Neural cell (in vitro differentiated cells): ENCODE measurements at regions not wholly inside any gene's neighbourhood (a gene's known extent, or its start where the extent isn't known, plus 50 kb on each side); places are given as distances from the start of the nearest gene placed in this dataset.

Experiments used
- H2AFZ ChIP-seq: fragments of 200-600, 300-800 bp; sonication (generic), shearing (Covaris generic); 2 replicates; pipeline ENCODE4 v1.6.0; 2014; ENCODE audit warnings: low read depth, mild to moderate bottlenecking, antibody characterized with exemption, low read length, moderate library complexity
- H3F3A ChIP-seq: fragments of 200-600 bp; shearing (Covaris generic); 2 replicates; pipeline ENCODE4 v1.6.1; 2016; ENCODE audit warnings: mild to moderate bottlenecking, moderate library complexity, mixed read lengths, antibody characterized with exemption, low read length; ENCODE audit not compliant: insufficient read depth, poor library complexity, severe bottlenecking
- H3K27ac ChIP-seq: fragments of 200-600, 300-800 bp; sonication (generic), shearing (Covaris generic); 2 replicates; pipeline ENCODE4 v1.5.1; 2014; ENCODE audit warnings: mild to moderate bottlenecking, low read length, moderate library complexity
- H3K27me3 ChIP-seq: fragments of 300-800, 200-600 bp; sonication (generic), shearing (Covaris generic); 2 replicates; pipeline ENCODE4 v1.6.0; 2014; ENCODE audit warnings: mild to moderate bottlenecking, low read depth, low read length, moderate library complexity; ENCODE audit not compliant: insufficient read depth
- H3K36me3 ChIP-seq: fragments of 300-800, 200-600 bp; sonication (generic), shearing (Covaris generic); 2 replicates; pipeline ENCODE4 v1.5.1; 2014; ENCODE audit warnings: mild to moderate bottlenecking, antibody characterized with exemption, low read length, moderate library complexity; ENCODE audit not compliant: insufficient read depth
- H3K4me2 ChIP-seq: fragments of 300-800, 200-600 bp; sonication (generic), shearing (Covaris generic); 2 replicates; pipeline ENCODE4 v1.6.0; 2014; ENCODE audit warnings: mild to moderate bottlenecking, low read length
- H3K4me3 ChIP-seq: fragments of 300-800, 200-600 bp; sonication (generic), shearing (Covaris generic); 2 replicates; pipeline ENCODE4 v1.5.1; 2014; ENCODE audit warnings: mild to moderate bottlenecking, low read length, moderate library complexity
- H3K79me2 ChIP-seq: fragments of 200-600 bp; shearing (Covaris generic); replicated peaks from 2 replicates; pipeline ENCODE4 v1.6.0; 2014; ENCODE audit warnings: mild to moderate bottlenecking, low read length, moderate library complexity; ENCODE audit not compliant: insufficient read depth
- H3K9ac ChIP-seq: fragments of 300-800, 200-600 bp; sonication (generic), shearing (Covaris generic); 2 replicates; pipeline ENCODE4 v1.6.1; 2016; ENCODE audit warnings: mild to moderate bottlenecking, low read length, mixed read lengths
- H3K9me2 ChIP-seq: fragments of 200-600 bp; shearing (Covaris generic); 2 replicates; pipeline ENCODE4 v1.6.1; 2016; ENCODE audit warnings: mild to moderate bottlenecking, low read length, mixed read lengths; ENCODE audit not compliant: insufficient read depth
- H3K9me3 ChIP-seq: fragments of 200-600, 300-800 bp; sonication (generic), shearing (Covaris generic); 2 replicates; pipeline ENCODE4 v1.6.1; 2016; ENCODE audit warnings: mild to moderate bottlenecking, mixed run types, low read length, moderate library complexity, mixed read lengths
- H4K20me1 ChIP-seq: fragments of 200-600 bp; shearing (Covaris generic); 2 replicates; pipeline ENCODE4 v1.6.1; 2016; ENCODE audit warnings: mild to moderate bottlenecking, mixed run types; ENCODE audit not compliant: insufficient read depth
- CTCF ChIP-seq: fragments of 450-650 bp; IDR thresholded peaks from 2 replicates; pipeline ENCODE4 v1.5.1; 2014; ENCODE audit warnings: antibody characterized with exemption, mild to moderate bottlenecking, moderate library complexity; ENCODE audit not compliant: poor library complexity, severe bottlenecking
- EP300 ChIP-seq: fragments of 450-650 bp; conservative IDR thresholded peaks from 2 replicates; pipeline ENCODE4 v1.6.1; 2014; ENCODE audit warnings: antibody characterized with exemption, mild to moderate bottlenecking, moderate library complexity; ENCODE audit not compliant: poor library complexity, severe bottlenecking
- EZH2 ChIP-seq: fragments of 200-600, 300-800 bp; shearing (Covaris generic), sonication (generic); IDR thresholded peaks from 2 replicates; pipeline ENCODE4 v1.6.1; 2014; ENCODE audit warnings: antibody characterized with exemption, low read length, borderline replicate concordance, mild to moderate bottlenecking; ENCODE audit not compliant: insufficient read depth, poor library complexity, severe bottlenecking
- MXI1 ChIP-seq: fragments of 450-650 bp; conservative IDR thresholded peaks from 2 replicates; pipeline ENCODE4 v1.6.1; 2014; ENCODE audit warnings: antibody characterized with exemption, mild to moderate bottlenecking; ENCODE audit not compliant: poor library complexity, severe bottlenecking
- POLR2AphosphoS5 ChIP-seq: IDR thresholded peaks from 2 replicates; pipeline ENCODE4 v1.6.1; 2012
- RAD21 ChIP-seq: fragments of 450-650 bp; conservative IDR thresholded peaks from 2 replicates; pipeline ENCODE4 v1.6.1; 2014; ENCODE audit warnings: antibody characterized with exemption, mild to moderate bottlenecking, moderate library complexity
- REST ChIP-seq: IDR thresholded peaks from 2 replicates; pipeline ENCODE4 v1.6.1; 2012; ENCODE audit warnings: borderline replicate concordance
- SMC3 ChIP-seq: fragments of 450-650 bp; conservative IDR thresholded peaks from 2 replicates; pipeline ENCODE4 v1.6.1; 2014; ENCODE audit warnings: antibody characterized with exemption, mild to moderate bottlenecking, moderate library complexity; ENCODE audit not compliant: poor library complexity
- TAF1 ChIP-seq: IDR thresholded peaks from 2 replicates; pipeline ENCODE4 v1.6.1; 2012; ENCODE audit warnings: low read depth

- TF ChIP-seq EP300 = no peak
- no peak for TF ChIP-seq EZH2
- TF ChIP-seq RAD21 = no peak
- no peak for TF ChIP-seq REST
- no peak for TF ChIP-seq SMC3
- no peak for TF ChIP-seq CTCF
- no peak for TF ChIP-seq MXI1
- TF ChIP-seq POLR2AphosphoS5 = no peak
- no peak for TF ChIP-seq TAF1
- Histone ChIP-seq H2AFZ (no peak overlapping the region), H3K36me3 (no peaks in the 10 kb centered on the region)
These were observed 103.5 kb upstream of the TNRC6C start for GRCh38 chr17:77854759-77855745.

GRCh38 chr17:77856551-77857305, 101.8 kb upstream of the TNRC6C start:
- no peaks in the 10 kb centered on the region for H3K79me2 ChIP-seq

More at GRCh38 chr17:77854759-77855745, 103.5 kb upstream of the TNRC6C start:
- no peak overlapping the region for H3K9ac ChIP-seq
- no peaks in the 10 kb centered on the region for H3K79me2 ChIP-seq
- H3K9me2 ChIP-seq = no peaks in the 10 kb centered on the region
- no peaks in the 10 kb centered on the region for H3K27me3 ChIP-seq
- H3K9me3 ChIP-seq = no peaks in the 10 kb centered on the region
- H3K4me3 ChIP-seq = no peak overlapping the region
- H3K4me2 ChIP-seq = no peak overlapping the region
- no peak overlapping the region for H3K27ac ChIP-seq
- H4K20me1 ChIP-seq = no peaks in the 10 kb centered on the region
- H3F3A ChIP-seq = no peaks in the 10 kb centered on the region

More at GRCh38 chr17:77856551-77857305, 101.8 kb upstream of the TNRC6C start:
- Histone ChIP-seq H3K27ac (no peak overlapping the region), H3K4me2 (no peak overlapping the region), H4K20me1 (no peaks in the 10 kb centered on the region), H3K4me3 (no peak overlapping the region), H3K9me3 (no peaks in the 10 kb centered on the region), H3K36me3 (no peaks in the 10 kb centered on the region), H3K27me3 (no peaks in the 10 kb centered on the region), H3F3A (no peaks in the 10 kb centered on the region), H3K9me2 (no peaks in the 10 kb centered on the region), H2AFZ (no peak overlapping the region), H3K9ac (peak overlapping the region; percentile 16)
- TF ChIP-seq EP300 (no peak), REST (no peak), POLR2AphosphoS5 (no peak), RAD21 (no peak), MXI1 (no peak), SMC3 (no peak), TAF1 (no peak), EZH2 (no peak), CTCF (no peak)
